Activated naive CD8-positive, alpha-beta T cell treated with anti-CD3 and anti-CD28 coated beads for 36 hours (primary cell): ENCODE measurements at regions not wholly inside any gene's neighbourhood (a gene's known extent, or its start where the extent isn't known, plus 50 kb on each side); places are given as distances from the start of the nearest gene placed in this dataset.

ENCODE experiments used
- DNase-seq: peaks from one replicate; pipeline ENCODE4 v3.0.0; 2021
- H3K27ac Mint-ChIP-seq: one replicate; pipeline ENCODE4 v1.8.0; 2022; ENCODE audit warnings: mild to moderate bottlenecking, moderate library complexity, mixed read lengths
- H3K27me3 Mint-ChIP-seq: one replicate; pipeline ENCODE4 v1.8.0; 2022; ENCODE audit warnings: mild to moderate bottlenecking, mixed read lengths
- H3K36me3 Mint-ChIP-seq: one replicate; pipeline ENCODE4 v1.8.0; 2021; ENCODE audit warnings: mild to moderate bottlenecking, mixed read lengths
- H3K4me1 Mint-ChIP-seq: one replicate; pipeline ENCODE4 v1.8.0; 2021; ENCODE audit warnings: mixed read lengths
- H3K4me3 Mint-ChIP-seq: one replicate; pipeline ENCODE4 v1.8.0; 2022; ENCODE audit warnings: mild to moderate bottlenecking, moderate library complexity, mixed read lengths
- H3K9me3 Mint-ChIP-seq: one replicate; pipeline ENCODE4 v1.8.0; 2022; ENCODE audit warnings: mixed read lengths

DNA sequence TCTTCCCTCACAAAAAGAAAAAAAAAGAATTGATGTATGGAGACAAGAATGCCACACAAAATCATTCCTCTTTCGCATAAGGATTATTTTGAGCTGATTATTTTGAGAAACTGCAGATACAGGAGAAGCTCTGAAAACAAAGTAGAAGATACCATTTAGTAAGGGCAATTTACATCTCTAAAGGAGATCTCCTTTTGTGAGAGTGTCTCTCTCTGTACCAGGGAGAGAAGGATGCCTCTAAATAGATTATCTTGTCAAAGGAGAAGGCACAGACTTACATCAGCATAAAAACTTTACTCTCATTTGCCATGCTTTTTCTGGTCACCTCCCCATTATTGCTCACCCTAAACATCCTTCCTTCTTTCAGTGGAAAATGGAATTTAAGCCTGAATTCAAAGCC, 747.9 kb upstream of the COBL start:
- no peaks in the 10 kb centered on the region for H3K36me3 Mint-ChIP-seq
- H3K27me3 Mint-ChIP-seq: no peaks in the 10 kb centered on the region
- H3K4me1 Mint-ChIP-seq: no peaks in the 10 kb centered on the region
- H3K27ac Mint-ChIP-seq: no peak overlapping the region
- DNase-seq: no peak
- peaks cover 8% of the 10 kb centered on the region for H3K9me3 Mint-ChIP-seq
- no peak overlapping the region for H3K4me3 Mint-ChIP-seq

DNA sequence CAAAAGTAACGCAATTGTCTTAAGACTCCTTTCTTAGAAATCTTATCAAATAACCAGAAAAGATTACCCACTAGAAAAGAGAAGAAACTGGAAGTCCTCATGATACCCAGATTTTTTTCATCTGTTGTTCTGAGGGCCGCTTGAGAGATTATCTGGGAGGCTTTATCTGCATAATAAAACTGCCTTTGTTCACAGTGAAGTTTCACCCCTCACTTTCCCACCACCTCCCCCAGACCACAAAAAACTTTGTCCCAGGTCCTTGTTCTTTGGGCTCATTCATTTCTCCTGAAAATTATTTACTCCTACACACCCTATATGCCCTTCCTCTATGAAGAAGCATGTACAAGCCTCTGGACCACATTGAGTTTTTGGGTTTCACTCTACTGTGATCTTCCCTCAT, 745.1 kb upstream of the COBL start:
- peaks cover 8% of the 10 kb centered on the region for H3K9me3 Mint-ChIP-seq
- H3K27me3 Mint-ChIP-seq: no peaks in the 10 kb centered on the region

GRCh38 chr7:52053525-52053924, 736.9 kb upstream of the COBL start:
- H3K27ac Mint-ChIP-seq: no peak overlapping the region
- no peaks in the 10 kb centered on the region for H3K36me3 Mint-ChIP-seq
- H3K27me3 Mint-ChIP-seq: no peaks in the 10 kb centered on the region
- H3K4me1 Mint-ChIP-seq: no peaks in the 10 kb centered on the region
- no peak overlapping the region for H3K4me3 Mint-ChIP-seq
- peaks cover 10% of the 10 kb centered on the region for H3K9me3 Mint-ChIP-seq
- no peak for DNase-seq

More for the DNA sequence above, 745.1 kb upstream of the COBL start:
- Mint-ChIP-seq H3K4me1 (no peaks in the 10 kb centered on the region), H3K27ac (no peak overlapping the region), H3K36me3 (no peaks in the 10 kb centered on the region), H3K4me3 (no peak overlapping the region)
- no peak for DNase-seq

DNA sequence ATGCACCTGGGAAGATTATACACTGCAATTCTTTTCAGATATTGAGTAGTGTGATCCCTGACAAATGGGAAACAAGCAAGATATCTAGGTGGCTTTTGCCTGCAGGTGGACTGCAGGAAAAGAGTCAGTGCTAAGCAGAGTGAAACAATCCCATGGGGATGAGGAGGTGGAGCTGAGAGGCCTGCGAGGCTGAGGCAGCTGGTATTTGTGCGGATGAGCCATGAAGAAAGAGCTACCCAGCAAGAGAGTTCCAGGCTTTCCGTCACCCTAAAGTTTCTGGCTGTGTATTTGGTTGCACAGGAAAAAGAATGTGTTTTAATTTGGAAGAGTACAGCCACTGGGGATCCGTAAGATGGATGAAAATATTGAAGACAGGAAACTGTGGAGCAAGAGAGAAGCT, 714.1 kb upstream of the COBL start:
- Mint-ChIP-seq H3K4me1 (no peaks in the 10 kb centered on the region), H3K4me3 (no peak overlapping the region), H3K27ac (no peak overlapping the region), H3K36me3 (no peaks in the 10 kb centered on the region), H3K9me3 (no peaks in the 10 kb centered on the region), H3K27me3 (no peaks in the 10 kb centered on the region)
- DNase-seq: no peak

- Mint-ChIP-seq H3K4me1 (no peaks in the 10 kb centered on the region), H3K36me3 (no peaks in the 10 kb centered on the region), H3K27me3 (no peaks in the 10 kb centered on the region), H3K9me3 (peaks cover 3% of the 10 kb centered on the region), H3K4me3 (no peak overlapping the region), H3K27ac (no peak overlapping the region)
- DNase-seq: no peak
These were observed 709.5 kb upstream of the COBL start for GRCh38 chr7:52026140-52026539.

DNA sequence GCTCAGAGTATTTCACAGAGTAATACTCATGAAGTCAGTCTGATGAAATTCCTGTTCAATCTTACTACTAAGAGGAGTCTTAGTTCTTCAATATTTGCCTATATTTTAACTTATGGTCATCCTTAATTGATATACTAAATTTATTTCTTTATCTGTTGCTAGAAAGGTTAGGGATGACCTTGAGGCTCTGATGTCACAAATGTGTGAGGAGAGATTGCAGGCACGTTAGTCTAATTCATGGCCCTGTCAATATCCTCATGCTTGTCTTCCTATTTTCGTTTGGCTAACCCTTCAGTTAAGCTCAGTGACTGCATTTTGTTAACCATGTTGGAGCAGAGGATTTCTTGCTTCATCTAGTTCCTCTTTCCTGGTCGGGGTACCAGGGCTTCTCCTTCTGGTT, 704.7 kb upstream of the COBL start:
- Mint-ChIP-seq H3K27me3 (no peaks in the 10 kb centered on the region), H3K36me3 (no peaks in the 10 kb centered on the region), H3K9me3 (peaks cover 6% of the 10 kb centered on the region), H3K27ac (no peak overlapping the region), H3K4me3 (no peak overlapping the region), H3K4me1 (no peaks in the 10 kb centered on the region)
- DNase-seq: no peak

- Mint-ChIP-seq H3K4me1 (no peaks in the 10 kb centered on the region), H3K9me3 (peaks cover 6% of the 10 kb centered on the region), H3K27me3 (no peaks in the 10 kb centered on the region), H3K4me3 (no peak overlapping the region), H3K36me3 (no peaks in the 10 kb centered on the region), H3K27ac (no peak overlapping the region)
- DNase-seq: no peak
These were observed 702.1 kb upstream of the COBL start for GRCh38 chr7:52018680-52019054.

DNA sequence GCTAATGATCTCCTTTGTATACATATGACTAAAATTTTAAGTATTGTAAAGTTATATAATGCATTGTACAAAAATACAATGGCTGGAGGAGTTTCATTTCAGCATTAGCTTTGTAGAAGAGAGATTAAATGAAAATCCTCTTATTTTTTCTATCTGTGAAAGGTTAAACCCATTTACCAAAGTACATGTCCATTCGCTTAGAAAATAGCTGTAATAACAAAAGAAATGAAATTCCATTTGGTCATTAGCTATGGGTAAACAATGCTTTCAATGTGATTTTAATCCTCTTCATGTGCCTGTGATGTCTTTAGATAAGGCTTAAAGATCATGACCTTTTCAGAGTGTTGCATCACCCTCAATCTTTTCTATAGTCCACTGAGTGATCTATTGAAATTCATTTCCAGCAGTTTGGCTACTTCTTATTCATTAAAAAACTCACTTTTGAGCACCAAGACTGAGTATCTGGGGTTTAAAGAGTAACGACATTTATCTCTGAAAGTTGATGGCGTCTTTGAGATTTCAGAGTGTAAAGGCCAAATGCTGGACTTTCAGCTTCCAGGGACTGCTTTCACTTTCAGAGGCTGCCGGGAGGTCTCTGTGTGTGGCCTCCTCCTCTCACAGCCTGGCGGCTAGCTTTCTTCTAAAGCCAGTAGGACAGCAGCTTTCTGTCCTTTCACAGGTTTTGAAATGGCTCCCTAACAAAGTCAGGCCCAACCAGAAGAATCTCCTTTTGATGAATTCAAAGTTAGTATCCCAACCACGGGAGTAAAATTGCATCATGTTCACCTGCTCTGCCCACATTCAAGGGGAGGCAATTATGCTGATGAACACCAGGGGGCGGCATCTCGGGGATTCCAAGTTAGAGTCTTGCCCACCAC, 701.4 kb upstream of the COBL start:
- peaks cover 3% of the 10 kb centered on the region for H3K9me3 Mint-ChIP-seq
- H3K4me3 Mint-ChIP-seq: no peak overlapping the region
- no peak overlapping the region for H3K27ac Mint-ChIP-seq
- no peaks in the 10 kb centered on the region for H3K27me3 Mint-ChIP-seq
- peak; percentile 4 for DNase-seq
- no peaks in the 10 kb centered on the region for H3K4me1 Mint-ChIP-seq
- no peaks in the 10 kb centered on the region for H3K36me3 Mint-ChIP-seq

DNA sequence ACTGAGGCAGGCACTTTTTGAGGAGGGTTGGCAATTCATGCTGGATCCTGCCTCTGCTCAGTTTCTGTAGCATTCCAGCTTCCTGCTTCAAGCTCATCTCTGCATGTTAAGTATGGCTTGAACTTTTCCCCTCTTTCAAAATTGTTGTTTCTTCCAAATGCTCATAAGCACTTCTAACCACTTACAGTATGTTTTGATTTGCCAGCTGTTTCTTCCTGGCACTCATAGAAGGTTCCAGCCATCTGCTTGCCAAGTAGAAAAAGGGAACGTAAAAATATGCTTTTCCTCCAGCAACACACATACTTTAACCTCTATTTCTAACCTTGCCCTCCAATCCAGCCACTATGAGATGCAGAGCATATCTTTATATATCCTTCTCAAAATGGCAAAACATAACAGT, 692.6 kb upstream of the COBL start:
- H3K27me3 Mint-ChIP-seq: no peaks in the 10 kb centered on the region
- DNase-seq: no peak
- no peaks in the 10 kb centered on the region for H3K4me1 Mint-ChIP-seq
- H3K36me3 Mint-ChIP-seq: no peaks in the 10 kb centered on the region
- no peak overlapping the region for H3K4me3 Mint-ChIP-seq
- H3K9me3 Mint-ChIP-seq: peaks cover 8% of the 10 kb centered on the region
- H3K27ac Mint-ChIP-seq: no peak overlapping the region

DNA sequence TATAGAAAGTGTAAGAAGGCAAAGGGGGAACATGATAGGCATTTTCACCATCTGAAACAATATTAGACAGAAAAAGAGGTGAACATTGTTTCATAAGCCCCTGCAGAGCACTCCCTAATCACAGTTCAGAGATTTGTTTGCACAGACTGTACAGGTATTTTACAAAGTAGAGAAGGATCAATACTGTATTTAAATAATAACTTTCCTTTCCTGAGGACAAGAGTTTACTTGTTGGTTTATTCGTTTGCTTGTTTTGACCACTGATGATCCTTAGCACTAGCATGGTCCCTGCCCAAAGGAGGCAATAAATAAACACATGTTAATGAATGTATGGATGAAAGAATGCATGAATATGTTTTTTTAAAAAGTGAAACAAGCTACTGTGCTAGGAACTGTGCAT, 690.1 kb upstream of the COBL start:
- Mint-ChIP-seq H3K36me3 (no peaks in the 10 kb centered on the region), H3K9me3 (peaks cover 15% of the 10 kb centered on the region), H3K4me3 (no peak overlapping the region), H3K27me3 (no peaks in the 10 kb centered on the region), H3K4me1 (no peaks in the 10 kb centered on the region), H3K27ac (no peak overlapping the region)
- no peak for DNase-seq

DNA sequence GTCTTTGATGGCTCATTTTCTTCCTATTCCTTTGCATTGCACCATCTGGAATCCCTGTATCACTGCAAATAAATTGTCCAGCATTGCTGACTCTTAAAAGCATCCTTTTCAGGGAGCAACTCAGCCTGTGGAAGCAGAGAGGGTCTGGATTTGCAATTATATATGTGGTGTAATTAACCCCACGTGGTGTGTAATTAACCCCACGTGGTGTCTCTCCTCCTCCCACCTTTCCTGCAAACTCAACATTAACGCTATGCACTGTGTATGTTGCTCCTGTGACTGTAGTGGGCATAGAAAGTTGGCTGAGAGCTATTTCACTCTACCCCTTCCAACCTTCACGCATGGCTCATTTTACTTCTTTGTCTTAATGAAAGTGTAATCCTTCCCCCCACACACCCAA, 689.0 kb upstream of the COBL start:
- Mint-ChIP-seq H3K4me1 (no peaks in the 10 kb centered on the region), H3K36me3 (no peaks in the 10 kb centered on the region), H3K9me3 (peaks cover 15% of the 10 kb centered on the region), H3K4me3 (no peak overlapping the region), H3K27ac (no peak overlapping the region), H3K27me3 (no peaks in the 10 kb centered on the region)
- no peak for DNase-seq

GRCh38 chr7:51995596-51996179, 679.1 kb upstream of the COBL start:
- no peaks in the 10 kb centered on the region for H3K4me1 Mint-ChIP-seq
- DNase-seq: no peak
- no peaks in the 10 kb centered on the region for H3K27me3 Mint-ChIP-seq
- H3K36me3 Mint-ChIP-seq: no peaks in the 10 kb centered on the region
- peaks cover 17% of the 10 kb centered on the region for H3K9me3 Mint-ChIP-seq
- H3K4me3 Mint-ChIP-seq: no peak overlapping the region
- no peak overlapping the region for H3K27ac Mint-ChIP-seq

DNA sequence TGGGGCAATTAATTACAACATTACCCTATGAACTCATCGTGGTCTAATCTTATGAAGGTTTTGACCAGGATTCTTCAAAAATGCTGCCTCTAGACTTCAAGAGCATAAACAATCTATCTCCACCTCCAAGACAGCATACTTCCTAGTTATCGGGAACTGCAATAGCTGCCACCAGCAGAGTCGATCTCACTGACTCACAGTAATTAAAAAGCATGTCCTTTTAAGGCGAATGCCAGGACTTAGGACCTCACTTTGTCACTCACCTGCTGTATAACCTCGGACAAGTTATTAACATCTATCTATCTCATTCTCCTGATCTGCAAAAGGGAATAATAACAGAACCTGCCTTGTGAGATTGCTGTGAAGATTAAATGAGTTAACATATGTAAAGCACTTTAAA, 666.0 kb upstream of the COBL start:
- no peaks in the 10 kb centered on the region for H3K4me1 Mint-ChIP-seq
- H3K27me3 Mint-ChIP-seq: no peaks in the 10 kb centered on the region
- H3K4me3 Mint-ChIP-seq: no peak overlapping the region
- no peak overlapping the region for H3K27ac Mint-ChIP-seq
- H3K9me3 Mint-ChIP-seq: peaks cover 12% of the 10 kb centered on the region
- H3K36me3 Mint-ChIP-seq: no peaks in the 10 kb centered on the region
- no peak for DNase-seq

GRCh38 chr7:51980812-51981211, 664.2 kb upstream of the COBL start:
- no peak overlapping the region for H3K4me3 Mint-ChIP-seq
- no peaks in the 10 kb centered on the region for H3K27me3 Mint-ChIP-seq
- H3K27ac Mint-ChIP-seq: no peak overlapping the region
- H3K36me3 Mint-ChIP-seq: no peaks in the 10 kb centered on the region
- no peaks in the 10 kb centered on the region for H3K4me1 Mint-ChIP-seq
- DNase-seq: no peak
- peaks cover 3% of the 10 kb centered on the region for H3K9me3 Mint-ChIP-seq

- peaks cover 3% of the 10 kb centered on the region for H3K9me3 Mint-ChIP-seq
- no peak for DNase-seq
- H3K27ac Mint-ChIP-seq: no peak overlapping the region
- H3K4me1 Mint-ChIP-seq: no peaks in the 10 kb centered on the region
- H3K36me3 Mint-ChIP-seq: no peaks in the 10 kb centered on the region
- H3K4me3 Mint-ChIP-seq: no peak overlapping the region
- no peaks in the 10 kb centered on the region for H3K27me3 Mint-ChIP-seq
These were observed 663.7 kb upstream of the COBL start for GRCh38 chr7:51980313-51980712.

GRCh38 chr7:51977913-51978312, 661.3 kb upstream of the COBL start:
- H3K36me3 Mint-ChIP-seq: no peaks in the 10 kb centered on the region
- no peaks in the 10 kb centered on the region for H3K27me3 Mint-ChIP-seq
- no peak for DNase-seq
- H3K9me3 Mint-ChIP-seq: no peaks in the 10 kb centered on the region
- H3K4me3 Mint-ChIP-seq: no peak overlapping the region
- H3K27ac Mint-ChIP-seq: no peak overlapping the region
- H3K4me1 Mint-ChIP-seq: no peaks in the 10 kb centered on the region
